ENCODE measurements at regions not wholly inside any gene's neighbourhood (a gene's known extent, or its start where the extent isn't known, plus 50 kb on each side); places are given as distances from the start of the nearest gene placed in this dataset.

- TF ChIP-seq CTCF (IDR thresholded peaks at IDR 0.05) (no peak), POLR2AphosphoS5 (IDR thresholded peaks at IDR 0.05) (no peak)
Observed at GRCh38 chr12:87196321-87196720, 832.9 kb downstream of the C12orf50 start.

Measured in prostate gland (tissue), 2 donors.